SK-N-SH treated with all-trans-retinoic acid at 6 μM for 48 hours (cell line): ENCODE measurements at regions not wholly inside any gene's neighbourhood (a gene's known extent, or its start where the extent isn't known, plus 50 kb on each side); places are given as distances from the start of the nearest gene placed in this dataset.
A peak's percentile ranks its signal among the peaks of the same experiment; 100 is the strongest.
"Not testable (repeated sequence)": the region's sequence is repeated elsewhere in the genome, so short reads cannot be mapped to it uniquely, and the experiment has no call there.

ENCODE experiments used
- ATAC-seq: fragments of 200-7000 bp; cut with Tn5 transposase; 3 replicates; pipeline ENCODE4 v1.9.1; 2020; ENCODE audit warnings: mild to moderate bottlenecking, moderate library complexity
- ARNTL ChIP-seq: fragments of 450-650 bp; formaldehyde crosslinking; IDR thresholded peaks from 2 replicates; pipeline ENCODE4 v1.5.0; 2020; ENCODE audit warnings: low read depth, mild to moderate bottlenecking, moderate library complexity, borderline replicate concordance
- BACH2 ChIP-seq: fragments of 250-450 bp; sonication (Bioruptor Pico); IDR thresholded peaks from 2 replicates; pipeline ENCODE4 v1.9.0; 2021; ENCODE audit warnings: mild to moderate bottlenecking, borderline replicate concordance
- CREB5 ChIP-seq: fragments of 250-450 bp; sonication (Bioruptor Pico); IDR thresholded peaks from 2 replicates; pipeline ENCODE4 v1.5.1; 2020; ENCODE audit warnings: low read depth, mild to moderate bottlenecking, moderate library complexity
- CSDC2 ChIP-seq: fragments of 250-450 bp; sonication (Bioruptor Pico); IDR thresholded peaks from 2 replicates; pipeline ENCODE4 v1.5.0; 2020; ENCODE audit warnings: mild to moderate bottlenecking, moderate library complexity
- CSRNP3 ChIP-seq: fragments of 250-450 bp; sonication (Bioruptor Pico); IDR thresholded peaks from 2 replicates; pipeline ENCODE4 v1.5.1; 2021; ENCODE audit warnings: mild to moderate bottlenecking, moderate library complexity
- ESRRG ChIP-seq: fragments of 250-450 bp; sonication (Bioruptor Pico); IDR thresholded peaks from 2 replicates; pipeline ENCODE4 v1.6.1; 2021; ENCODE audit warnings: mild to moderate bottlenecking
- ISL1 ChIP-seq: fragments of 250-450 bp; sonication (Bioruptor Pico); IDR thresholded peaks from 2 replicates; pipeline ENCODE4 v2.1.2; 2022; ENCODE audit warnings: mild to moderate bottlenecking, moderate library complexity
- OSR1 ChIP-seq: fragments of 250-450 bp; sonication (Bioruptor Pico); IDR thresholded peaks from 2 replicates; pipeline ENCODE4 v1.8.0; 2022; ENCODE audit warnings: moderate library complexity, mild to moderate bottlenecking, inconsistent platforms
- PATZ1 ChIP-seq: fragments of 250-450 bp; sonication (Bioruptor Pico); IDR thresholded peaks from 2 replicates; pipeline ENCODE4 v1.8.0; 2020; ENCODE audit warnings: mild to moderate bottlenecking, moderate library complexity, borderline replicate concordance
- POU6F1 ChIP-seq: fragments of 250-450 bp; sonication (Bioruptor Pico); IDR thresholded peaks from 2 replicates; pipeline ENCODE4 v1.8.0; 2021; ENCODE audit warnings: low read depth, mild to moderate bottlenecking, moderate library complexity, borderline replicate concordance
- PPARA ChIP-seq: fragments of 250-450 bp; sonication (Bioruptor Pico); IDR thresholded peaks from 2 replicates; pipeline ENCODE4 v1.5.0; 2020; ENCODE audit warnings: mild to moderate bottlenecking, borderline replicate concordance
- SNAI2 ChIP-seq: fragments of 250-450 bp; sonication (Bioruptor Pico); IDR thresholded peaks from 2 replicates; pipeline ENCODE4 v1.5.0; 2020; ENCODE audit warnings: mild to moderate bottlenecking, moderate library complexity
- TCF4 ChIP-seq: fragments of 250-450 bp; sonication (Bioruptor Pico); IDR thresholded peaks from 2 replicates; pipeline ENCODE4 v1.8.0; 2021; ENCODE audit warnings: mild to moderate bottlenecking, moderate library complexity, borderline replicate concordance
- TOX ChIP-seq: fragments of 250-450 bp; sonication (Bioruptor Pico); IDR thresholded peaks from 2 replicates; pipeline ENCODE4 v1.8.0; 2021; ENCODE audit warnings: mild to moderate bottlenecking, moderate library complexity, borderline replicate concordance
- TSHZ2 ChIP-seq: fragments of 250-450 bp; sonication (Bioruptor Pico); IDR thresholded peaks from 2 replicates; pipeline ENCODE4 v1.5.0; 2020; ENCODE audit warnings: mild to moderate bottlenecking, moderate library complexity
- ZC3H10 ChIP-seq: fragments of 250-450 bp; sonication (Bioruptor Pico); IDR thresholded peaks from 2 replicates; pipeline ENCODE4 v1.5.1; 2021; ENCODE audit warnings: mild to moderate bottlenecking, moderate library complexity
- ZFP3 ChIP-seq: fragments of 250-450 bp; sonication (Bioruptor Pico); IDR thresholded peaks from 2 replicates; pipeline ENCODE4 v1.5.0; 2020; ENCODE audit warnings: mild to moderate bottlenecking, moderate library complexity
- ZFP30 ChIP-seq: fragments of 450-650 bp; formaldehyde crosslinking; IDR thresholded peaks from 2 replicates; pipeline ENCODE4 v1.5.0; 2022; ENCODE audit warnings: mild to moderate bottlenecking, moderate library complexity
- ZNF565 ChIP-seq: fragments of 450-650 bp; formaldehyde crosslinking; conservative IDR thresholded peaks from 2 replicates; pipeline ENCODE4 v1.5.0; 2020; ENCODE audit warnings: low read depth, mild to moderate bottlenecking, moderate library complexity
- ZNF8 ChIP-seq: fragments of 450-650 bp; formaldehyde crosslinking; IDR thresholded peaks from 2 replicates; pipeline ENCODE4 v1.5.0; 2020; ENCODE audit warnings: mild to moderate bottlenecking, moderate library complexity

GRCh38 chr10:6678211-6678803 lies 98.2 kb upstream of the PRKCQ start:
- peak; percentile 76 for ATAC-seq
- TF ChIP-seq PATZ1 (CRISPR knock-in tag) (no peak), TOX (CRISPR knock-in tag) (no peak), ZFP30 (CRISPR knock-in tag) (no peak), SNAI2 (CRISPR knock-in tag) (no peak), OSR1 (CRISPR knock-in tag) (no peak), ZFP3 (CRISPR knock-in tag) (no peak), TSHZ2 (CRISPR knock-in tag) (no peak), TCF4 (CRISPR knock-in tag) (no peak), CSDC2 (CRISPR knock-in tag) (no peak), CREB5 (CRISPR knock-in tag) (no peak), ESRRG (no peak), POU6F1 (CRISPR knock-in tag) (no peak), ZNF8 (CRISPR knock-in tag) (no peak), BACH2 (no peak), ZNF565 (no peak), ZC3H10 (CRISPR knock-in tag) (no peak), CSRNP3 (CRISPR knock-in tag) (no peak)

- not testable (repeated sequence) for ATAC-seq
Observed at GRCh38 chr10:6677129-6677528, 97.1 kb upstream of the PRKCQ start.

GRCh38 chr10:6674291-6674690 lies 94.2 kb upstream of the PRKCQ start:
- ATAC-seq, result no peak
- TF ChIP-seq PATZ1 (CRISPR knock-in tag), result no peak
- TF ChIP-seq ARNTL, result no peak
- no peak for TF ChIP-seq TCF4 (CRISPR knock-in tag)
- TF ChIP-seq ZNF8 (CRISPR knock-in tag), result no peak
- no peak for TF ChIP-seq ESRRG
- no peak for TF ChIP-seq CREB5 (CRISPR knock-in tag)
- TF ChIP-seq TOX (CRISPR knock-in tag), result no peak
- TF ChIP-seq ZNF565, result no peak
- no peak for TF ChIP-seq ZC3H10 (CRISPR knock-in tag)
- TF ChIP-seq POU6F1 (CRISPR knock-in tag), result no peak
- no peak for TF ChIP-seq ISL1
- no peak for TF ChIP-seq ZFP3 (CRISPR knock-in tag)
- no peak for TF ChIP-seq OSR1 (CRISPR knock-in tag)
- TF ChIP-seq CSDC2 (CRISPR knock-in tag), result no peak
- no peak for TF ChIP-seq PPARA (CRISPR knock-in tag)
